ENCODE measurements at regions not wholly inside any gene's neighbourhood (a gene's known extent, or its start where the extent isn't known, plus 50 kb on each side); places are given as distances from the start of the nearest gene placed in this dataset.
"Not testable (repeated sequence)": the region's sequence is repeated elsewhere in the genome, so short reads cannot be mapped to it uniquely, and the experiment has no call there.

DNA sequence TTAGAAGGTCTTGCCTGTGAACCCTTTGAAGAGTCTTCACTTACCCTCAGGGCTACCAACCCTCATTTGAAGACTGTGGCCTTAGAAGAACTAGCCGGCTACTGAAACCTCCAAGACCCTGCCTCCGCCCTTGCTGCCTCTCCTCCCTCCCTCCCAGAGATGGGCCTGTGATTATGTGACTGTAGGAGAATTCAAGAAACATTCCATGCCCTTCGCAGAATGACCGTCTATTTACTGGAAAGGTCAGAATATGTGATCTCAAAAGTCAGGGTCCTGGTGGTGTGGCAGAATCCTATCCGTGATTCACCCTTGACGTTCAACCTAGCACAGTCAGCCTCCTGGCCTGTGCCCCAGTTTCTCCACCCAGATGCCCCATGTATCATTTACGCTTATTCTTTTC, 109.6 kb downstream of the CTNND1 start:
- DNase-seq (ENCODE audit: low read depth in 2 of 2), result no peak

DNA sequence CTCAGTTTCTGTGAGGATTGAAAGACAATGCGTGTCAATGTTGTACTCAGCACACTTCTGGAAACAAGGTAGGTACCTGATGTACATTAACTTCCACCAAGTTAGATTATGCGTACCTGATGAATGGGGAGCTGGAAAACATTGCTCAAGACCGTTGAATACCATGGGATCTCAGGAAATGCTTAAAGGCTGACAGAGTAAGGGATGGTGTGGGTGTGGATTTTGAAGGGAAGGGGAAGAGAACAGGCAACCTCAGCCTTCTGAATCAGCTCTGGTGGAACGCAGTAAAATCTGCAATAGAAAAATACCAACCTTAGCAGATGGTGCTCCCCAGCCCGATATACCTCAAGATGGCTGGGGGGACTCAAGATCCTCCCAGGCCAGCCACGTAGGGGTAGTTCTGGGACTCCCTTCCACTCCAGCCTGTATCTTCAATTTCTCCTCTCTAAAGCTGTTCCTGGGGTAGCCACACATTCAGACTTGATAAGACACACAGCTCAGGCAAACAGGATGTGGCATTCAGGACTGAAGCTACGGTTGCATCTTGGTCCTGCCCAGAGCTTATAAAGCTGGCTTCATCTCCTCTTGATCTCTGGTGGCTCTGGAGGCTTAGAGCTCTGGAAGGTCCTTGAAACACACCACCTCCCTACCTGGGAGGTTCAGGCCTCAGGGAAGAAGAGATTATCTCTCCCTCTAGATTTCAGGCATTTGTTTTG, 111.8 kb downstream of the CTNND1 start:
- no peak for DNase-seq (ENCODE audit: low read depth in 2 of 2)

DNA sequence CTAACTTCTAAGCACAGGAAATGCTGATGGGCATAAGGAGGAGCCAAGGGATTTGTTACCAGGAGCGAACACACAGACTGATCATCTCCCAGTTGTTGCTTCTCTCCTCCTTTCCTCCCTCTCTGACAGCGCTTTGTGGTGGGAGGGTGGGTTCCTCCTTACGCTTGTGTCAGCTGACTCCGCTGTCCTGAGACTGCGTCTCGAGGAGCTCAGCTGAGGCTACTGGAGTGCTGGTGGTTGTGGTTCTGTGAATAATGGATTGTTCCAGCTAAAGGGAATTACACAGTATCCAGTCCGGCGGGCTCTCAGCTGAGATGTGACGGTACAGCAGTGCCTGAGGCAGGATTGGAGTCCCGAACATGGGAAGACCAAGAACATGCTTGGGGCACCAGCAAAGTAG, 113.4 kb downstream of the CTNND1 start:
- DNase-seq (ENCODE audit: low read depth in 2 of 2), result no peak

DNA sequence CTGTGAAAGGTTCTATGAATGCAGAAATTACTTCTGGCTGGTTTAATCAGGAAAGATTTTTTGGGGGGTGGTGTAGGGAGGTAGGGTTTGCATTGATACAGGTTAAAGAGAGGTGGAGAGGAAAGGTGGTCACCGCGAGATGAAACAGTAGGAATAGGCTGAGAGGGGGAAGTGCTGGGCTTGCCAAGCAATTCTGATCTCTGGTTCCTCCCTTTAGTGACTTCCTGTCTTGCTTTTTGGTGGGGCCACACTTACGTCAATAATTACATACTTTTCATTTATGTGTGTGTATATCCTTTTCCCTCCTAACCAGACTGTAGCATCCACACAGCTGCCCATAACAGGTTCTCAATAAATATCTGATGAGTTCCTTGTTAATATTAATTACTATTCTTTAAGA, 120.0 kb downstream of the CTNND1 start:
- no peak for DNase-seq (ENCODE audit: low read depth in 2 of 2)

DNA sequence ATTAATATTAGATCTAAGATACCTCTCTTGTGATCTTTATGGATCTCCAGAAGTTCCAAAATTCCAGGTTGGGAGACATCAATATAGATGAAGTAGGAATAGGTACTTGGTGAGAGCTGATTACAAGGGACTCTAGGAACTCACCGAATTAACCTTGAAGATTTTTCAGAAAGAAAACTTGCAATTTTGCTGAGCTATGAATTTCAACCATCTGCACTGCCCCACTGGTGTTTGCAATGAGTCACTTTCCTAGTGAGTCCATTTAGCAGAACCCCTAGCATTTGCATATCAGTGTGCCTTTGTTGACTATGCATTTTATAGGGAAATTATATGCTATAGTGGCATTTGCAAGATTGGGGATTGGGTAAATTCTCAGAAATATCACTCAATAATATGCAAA, 122.0 kb downstream of the CTNND1 start:
- no peak for DNase-seq (ENCODE audit: low read depth in 2 of 2)

DNA sequence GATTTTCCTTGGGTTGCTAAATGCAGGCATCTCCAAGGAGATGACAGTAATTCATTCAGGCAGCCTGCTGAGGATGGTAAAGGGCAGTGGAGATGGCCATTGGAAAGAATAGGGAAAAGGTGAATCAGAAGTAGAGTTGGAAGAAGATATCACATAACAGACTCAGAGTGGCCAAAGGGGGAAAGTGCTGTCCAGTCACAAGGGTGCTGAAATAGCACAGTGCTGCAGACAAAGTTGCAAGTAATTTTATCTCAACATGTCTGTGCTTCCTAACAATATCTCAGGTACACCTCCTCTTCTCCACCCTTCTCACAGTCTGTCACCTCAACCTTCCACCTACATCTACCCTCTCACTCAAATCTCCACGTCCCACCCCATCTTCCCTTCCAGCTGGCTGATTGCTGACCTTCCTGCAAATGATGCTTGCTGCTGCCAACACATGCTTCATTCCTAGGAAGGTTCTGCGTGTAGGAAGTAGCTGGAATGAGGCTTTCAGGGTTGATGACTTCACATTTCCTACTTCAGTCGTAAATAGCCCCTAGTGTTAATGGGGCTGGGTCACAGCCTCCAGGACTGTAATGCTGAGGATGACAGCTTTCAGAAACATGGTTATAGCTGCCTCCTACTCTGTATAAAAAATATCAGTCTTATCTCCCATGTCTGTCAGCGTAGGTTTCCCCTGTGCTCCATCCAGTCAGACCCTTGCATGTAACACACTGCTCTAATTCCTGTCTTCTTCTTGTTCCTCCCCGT, 123.9 kb downstream of the CTNND1 start:
- no peak for DNase-seq (ENCODE audit: low read depth in 2 of 2)

DNA sequence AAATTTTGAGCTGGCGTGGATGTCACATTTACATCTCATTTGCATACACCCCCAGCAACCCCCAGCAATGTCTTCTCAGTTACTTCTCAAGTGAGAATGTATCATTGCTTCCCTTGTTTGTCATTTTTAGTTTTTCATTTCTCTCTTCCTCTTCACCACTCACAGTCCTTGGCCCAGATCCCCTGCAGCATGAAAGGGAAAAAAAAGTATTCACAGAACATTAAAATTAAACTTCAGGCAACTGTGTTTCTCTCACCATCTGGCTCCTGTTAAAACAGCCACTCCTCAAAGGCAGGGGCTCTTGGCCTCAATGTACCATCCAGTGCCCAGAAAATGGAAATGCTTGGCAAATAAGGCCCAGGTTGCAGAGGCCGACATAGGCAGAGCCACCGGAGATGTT, 126.8 kb downstream of the CTNND1 start:
- no peak for DNase-seq (ENCODE audit: low read depth in 2 of 2)

DNA sequence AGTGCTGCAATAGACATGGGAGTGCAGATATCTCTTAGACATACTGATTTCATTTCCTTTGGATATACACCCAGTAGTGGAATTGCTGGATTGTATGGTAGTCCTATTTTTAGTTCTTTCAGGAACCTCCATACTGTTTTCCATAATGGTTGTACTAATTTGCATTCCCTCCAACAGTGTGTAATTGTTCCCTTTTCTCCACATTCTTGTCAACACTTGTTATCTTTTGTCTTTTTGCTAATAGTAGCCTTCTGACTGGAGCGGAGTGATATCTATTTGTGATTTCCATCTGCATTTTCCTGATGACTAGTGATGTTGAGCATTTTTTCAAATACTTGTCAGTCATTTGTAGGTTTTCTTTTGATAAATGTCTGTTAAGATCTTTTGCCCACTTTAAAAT, 128.9 kb downstream of the CTNND1 start:
- no peak for DNase-seq (ENCODE audit: low read depth in 2 of 2)

DNA sequence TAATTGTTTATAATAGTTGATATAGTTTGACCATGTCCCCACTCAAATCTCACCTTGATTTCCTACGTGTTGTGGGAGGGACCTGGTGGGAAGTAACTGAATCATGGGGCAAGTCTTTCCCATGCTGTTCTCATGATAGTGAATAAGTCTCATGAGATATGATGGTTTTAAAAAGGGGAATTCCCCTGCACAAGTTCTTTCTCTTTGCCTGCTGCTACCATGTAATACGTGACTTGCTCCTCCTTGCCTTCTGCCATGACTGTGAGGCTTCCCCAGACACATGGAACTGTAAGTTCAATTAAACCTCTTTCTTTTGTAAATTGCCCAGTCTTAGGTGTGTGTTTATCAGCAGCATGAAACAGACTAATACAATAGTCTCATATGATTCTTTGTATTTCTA, 130.5 kb upstream of the OR9Q1 start:
- not testable (repeated sequence) for DNase-seq (ENCODE audit: low read depth in 2 of 2)

DNA sequence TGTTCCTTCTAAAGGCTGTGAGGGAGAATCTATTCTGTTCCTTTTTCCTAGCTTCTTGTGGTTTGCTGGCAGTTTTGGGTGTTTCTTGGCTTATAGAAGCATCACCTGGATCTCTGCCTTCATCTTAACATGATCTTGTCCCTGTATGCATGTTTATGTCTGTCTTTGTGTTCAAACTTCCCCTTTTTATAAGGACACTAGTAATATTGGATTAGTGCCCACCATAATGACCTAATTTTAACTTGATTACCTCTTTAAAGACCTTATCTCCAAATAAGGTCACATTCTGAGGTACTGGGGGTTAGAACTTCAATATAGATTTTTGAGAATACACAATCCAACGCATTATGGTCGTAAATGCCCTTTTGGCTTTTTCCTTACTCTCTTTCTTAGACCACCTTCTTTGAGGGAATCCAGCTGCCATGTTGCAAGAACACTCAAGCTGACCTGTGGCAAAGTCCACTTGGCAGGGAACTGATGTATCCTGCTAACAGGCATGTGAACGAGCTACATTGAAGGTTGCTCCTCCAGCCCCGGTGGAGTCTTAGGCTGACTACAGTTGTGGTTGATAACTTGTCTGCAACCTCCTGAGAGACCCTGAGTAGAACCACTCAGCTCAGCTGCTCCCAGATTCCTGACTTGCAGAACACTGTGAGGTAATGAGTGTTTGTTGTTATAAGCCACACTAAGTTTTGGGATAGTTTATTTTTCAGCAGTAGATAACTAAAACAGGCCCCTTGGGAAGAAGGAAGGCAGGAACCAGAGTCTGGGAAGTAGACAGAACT, 127.1 kb upstream of the OR9Q1 start:
- DNase-seq (ENCODE audit: low read depth in 2 of 2), result no peak

DNA sequence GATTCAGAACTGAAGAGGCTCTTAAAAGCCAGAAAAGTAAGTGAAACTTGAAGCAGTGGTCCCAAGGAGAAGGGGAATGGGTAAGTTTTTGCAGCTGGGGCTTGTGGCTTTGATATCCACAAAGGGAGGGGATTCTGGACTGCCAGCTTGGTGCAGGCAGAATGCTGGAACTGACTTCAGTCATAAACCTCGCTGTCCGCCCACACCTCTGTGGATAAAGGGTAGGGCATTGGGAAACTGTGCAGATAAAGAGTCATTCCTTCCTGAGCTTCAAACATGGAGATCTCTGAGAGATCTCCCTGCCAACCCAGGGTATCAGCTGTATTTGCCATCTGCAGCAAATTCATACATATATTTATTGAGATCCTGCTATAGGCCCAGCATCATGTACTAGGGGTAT, 124.3 kb upstream of the OR9Q1 start:
- DNase-seq (ENCODE audit: low read depth in 2 of 2), result no peak

DNA sequence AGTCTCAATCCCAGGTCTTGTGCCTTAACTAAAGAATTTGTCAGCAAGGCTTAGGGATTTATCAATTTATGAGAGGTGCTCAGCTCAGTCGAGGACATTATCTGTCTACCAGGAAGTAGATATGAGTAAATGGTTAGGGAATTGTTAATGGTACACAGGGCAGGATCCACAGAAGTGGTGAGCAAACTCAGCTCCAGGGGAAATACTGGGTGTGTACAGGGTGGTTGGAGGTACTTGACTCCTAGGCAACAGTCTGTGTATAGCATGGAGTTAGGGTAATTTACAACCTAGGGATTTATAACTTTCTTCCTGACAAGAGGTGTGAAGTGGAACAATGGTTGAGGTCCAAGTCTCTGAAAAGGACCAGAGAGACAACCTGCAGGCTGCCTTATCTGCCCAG, 123.4 kb upstream of the OR9Q1 start:
- no peak for DNase-seq (ENCODE audit: low read depth in 2 of 2)

DNA sequence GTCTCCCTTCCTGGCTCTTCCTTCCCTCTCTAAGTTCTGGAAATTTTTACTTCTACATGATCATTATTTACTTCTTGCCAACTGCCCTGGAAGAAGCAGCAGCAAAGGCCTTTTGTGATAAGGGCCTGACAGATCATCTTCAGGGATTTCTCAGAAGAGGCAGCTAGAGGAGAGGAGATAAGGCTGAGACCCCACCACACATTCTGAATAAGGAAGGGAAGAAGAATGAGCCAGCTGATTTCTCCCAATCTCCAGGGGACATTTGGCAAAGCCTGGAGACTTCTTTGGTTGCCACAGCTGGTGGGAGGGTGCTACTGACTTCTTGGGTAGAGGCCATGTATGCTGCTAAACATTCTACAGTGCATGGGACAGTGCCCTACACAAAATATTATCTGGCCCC, 122.4 kb upstream of the OR9Q1 start:
- no peak for DNase-seq (ENCODE audit: low read depth in 2 of 2)

DNA sequence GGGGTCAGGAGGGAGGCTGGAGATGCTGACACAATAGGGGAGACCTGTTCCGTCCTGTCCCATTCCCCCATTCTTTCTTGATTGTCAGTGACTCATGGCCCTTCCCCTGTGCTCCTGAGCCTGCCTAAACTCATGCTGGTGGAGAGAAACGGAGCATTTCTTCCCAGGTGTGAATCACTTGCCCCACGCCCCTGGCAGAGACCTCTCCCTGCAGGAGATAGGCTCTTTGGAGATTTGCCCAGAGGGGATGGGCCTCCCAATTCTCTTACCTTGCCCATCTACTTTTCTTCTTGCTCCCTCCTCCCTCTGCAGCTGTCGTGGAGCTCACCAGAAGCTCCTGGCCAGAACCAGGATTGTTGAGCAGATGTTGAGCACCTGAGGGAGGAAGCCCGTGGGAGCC, 121.9 kb upstream of the OR9Q1 start:
- DNase-seq (ENCODE audit: low read depth in 2 of 2), result no peak

DNA sequence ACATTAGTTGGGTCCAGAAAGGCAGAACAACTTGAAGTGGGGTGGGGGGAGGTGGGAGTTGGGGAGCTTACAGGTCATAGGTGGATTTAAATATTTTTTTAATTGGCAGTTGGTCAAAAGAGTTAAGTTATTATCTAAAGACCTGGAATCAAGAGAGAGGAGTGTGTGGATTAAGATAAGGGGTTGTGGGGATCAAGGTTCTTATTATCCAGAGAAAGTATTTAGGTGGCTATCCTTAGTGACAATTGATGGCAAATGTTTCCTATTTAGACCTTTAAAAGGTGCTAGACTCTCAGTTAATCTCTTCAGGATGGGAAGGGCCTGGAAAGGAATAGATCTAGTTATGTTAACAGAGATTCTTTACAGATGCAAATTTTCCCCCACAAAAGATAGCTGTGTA, 120.7 kb upstream of the OR9Q1 start:
- DNase-seq (ENCODE audit: low read depth in 2 of 2), result no peak

DNA sequence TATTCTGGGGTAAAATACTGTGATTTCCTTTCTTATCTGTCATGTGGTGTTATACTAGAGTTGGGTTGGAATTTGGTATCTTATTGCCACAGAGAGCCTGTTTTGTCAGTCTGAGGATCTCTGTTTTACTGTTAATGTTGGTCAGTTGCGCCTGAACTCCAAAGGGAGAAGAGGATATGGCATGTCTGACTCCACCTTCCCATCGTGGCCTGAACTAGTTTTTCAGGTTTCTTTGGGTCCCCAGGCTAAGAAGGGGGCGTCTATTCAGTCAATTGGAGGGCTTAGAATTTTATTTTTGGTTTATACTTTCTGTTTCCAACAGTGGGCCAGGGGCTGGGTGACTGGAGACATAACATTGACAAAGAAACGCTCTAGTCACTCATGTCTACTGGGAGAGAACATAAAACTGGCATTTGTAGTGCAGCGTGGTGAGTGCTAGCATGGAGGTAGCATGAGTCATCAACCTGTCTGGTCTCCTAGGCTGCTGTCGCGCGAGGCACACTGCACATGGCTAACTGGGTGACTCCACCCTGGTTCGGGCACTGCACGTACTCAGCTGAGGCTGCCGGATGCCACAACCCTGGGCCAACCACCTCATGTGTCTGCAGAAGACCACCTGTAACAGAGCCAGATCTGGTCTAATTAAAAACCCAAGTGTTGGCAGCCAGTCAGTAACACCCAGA, 120.1 kb upstream of the OR9Q1 start:
- DNase-seq (ENCODE audit: low read depth in 2 of 2), result peak in 1 of 2 donors; percentile 8

DNA sequence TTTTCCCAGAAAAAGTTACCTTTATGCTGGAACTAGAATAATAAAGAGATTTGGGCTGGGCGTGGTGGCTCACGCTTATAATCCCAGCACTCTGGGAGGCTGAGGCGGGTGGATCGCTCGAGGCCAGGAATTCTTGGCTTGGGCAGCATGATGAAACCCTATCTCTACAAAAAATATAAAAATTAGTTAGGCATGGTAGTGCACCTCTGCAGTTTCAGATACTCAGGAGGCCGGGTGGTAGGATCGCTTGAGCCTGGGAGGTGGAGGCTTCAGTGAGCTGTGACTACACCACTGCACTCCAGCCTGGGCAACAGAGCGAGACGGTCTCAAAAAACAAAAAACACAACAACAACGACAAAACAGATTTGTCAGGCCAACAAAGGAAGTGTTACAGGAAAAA, 119.3 kb upstream of the OR9Q1 start:
- no peak for DNase-seq (ENCODE audit: low read depth in 2 of 2)

DNA sequence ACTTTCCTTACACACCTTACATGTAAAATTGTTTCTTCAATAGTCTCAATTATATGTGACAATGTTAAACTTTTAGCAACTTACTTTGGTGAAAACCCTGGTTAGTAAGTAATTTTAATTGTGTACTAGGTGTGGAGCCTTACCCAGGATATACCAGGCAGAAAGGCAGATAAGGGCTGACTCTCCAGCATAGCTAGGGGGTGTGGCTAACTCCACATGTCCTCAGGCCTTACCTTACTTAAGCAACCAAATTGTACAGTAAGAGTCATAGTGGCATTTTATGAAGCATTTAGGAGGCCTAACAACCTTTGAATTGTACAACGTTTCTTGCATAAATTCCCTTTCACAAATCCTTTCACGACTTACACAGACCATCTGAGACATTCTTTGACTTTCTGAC, 118.2 kb upstream of the OR9Q1 start:
- DNase-seq (ENCODE audit: low read depth in 2 of 2), result no peak

DNA sequence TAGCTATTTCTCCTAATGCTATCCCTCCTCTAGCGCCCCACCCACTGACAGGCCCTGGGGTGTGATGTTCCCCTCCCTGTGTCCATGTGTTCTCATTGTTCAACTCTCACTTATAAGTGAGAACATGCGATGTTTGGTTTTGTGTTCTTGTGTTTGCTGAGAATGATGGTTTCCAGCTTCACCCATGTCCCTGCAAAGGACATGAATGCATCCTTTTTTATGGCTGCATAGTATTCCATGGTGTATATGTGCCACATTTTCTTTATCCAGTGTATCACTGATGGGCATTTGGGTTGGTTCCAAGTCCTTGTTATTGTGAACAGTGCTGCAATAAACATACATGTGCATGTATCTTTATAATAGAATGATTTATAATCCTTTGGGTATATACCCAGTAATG, 115.3 kb upstream of the OR9Q1 start:
- not testable (repeated sequence) for DNase-seq (ENCODE audit: low read depth in 2 of 2)

DNA sequence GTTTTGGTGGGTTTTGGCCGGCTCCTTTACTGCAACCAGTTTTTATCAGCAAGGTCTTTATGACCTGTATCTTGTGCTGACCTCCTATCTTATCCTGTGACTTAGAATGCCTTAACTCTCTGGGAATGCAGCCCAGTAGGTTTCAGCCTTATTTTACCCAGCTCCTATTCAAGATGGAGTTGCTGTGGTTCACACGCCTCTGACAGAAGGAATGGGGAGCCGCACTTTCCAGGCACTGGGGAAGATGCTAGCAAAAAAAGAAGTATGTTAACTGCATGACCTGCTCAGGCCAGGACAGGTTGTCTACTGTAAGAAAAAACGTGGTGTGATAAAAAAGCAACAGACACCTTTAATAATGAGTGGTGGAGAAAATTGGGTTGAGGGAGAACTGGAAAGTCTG, 112.2 kb upstream of the OR9Q1 start:
- DNase-seq (ENCODE audit: low read depth in 2 of 2), result not testable (repeated sequence)

DNA sequence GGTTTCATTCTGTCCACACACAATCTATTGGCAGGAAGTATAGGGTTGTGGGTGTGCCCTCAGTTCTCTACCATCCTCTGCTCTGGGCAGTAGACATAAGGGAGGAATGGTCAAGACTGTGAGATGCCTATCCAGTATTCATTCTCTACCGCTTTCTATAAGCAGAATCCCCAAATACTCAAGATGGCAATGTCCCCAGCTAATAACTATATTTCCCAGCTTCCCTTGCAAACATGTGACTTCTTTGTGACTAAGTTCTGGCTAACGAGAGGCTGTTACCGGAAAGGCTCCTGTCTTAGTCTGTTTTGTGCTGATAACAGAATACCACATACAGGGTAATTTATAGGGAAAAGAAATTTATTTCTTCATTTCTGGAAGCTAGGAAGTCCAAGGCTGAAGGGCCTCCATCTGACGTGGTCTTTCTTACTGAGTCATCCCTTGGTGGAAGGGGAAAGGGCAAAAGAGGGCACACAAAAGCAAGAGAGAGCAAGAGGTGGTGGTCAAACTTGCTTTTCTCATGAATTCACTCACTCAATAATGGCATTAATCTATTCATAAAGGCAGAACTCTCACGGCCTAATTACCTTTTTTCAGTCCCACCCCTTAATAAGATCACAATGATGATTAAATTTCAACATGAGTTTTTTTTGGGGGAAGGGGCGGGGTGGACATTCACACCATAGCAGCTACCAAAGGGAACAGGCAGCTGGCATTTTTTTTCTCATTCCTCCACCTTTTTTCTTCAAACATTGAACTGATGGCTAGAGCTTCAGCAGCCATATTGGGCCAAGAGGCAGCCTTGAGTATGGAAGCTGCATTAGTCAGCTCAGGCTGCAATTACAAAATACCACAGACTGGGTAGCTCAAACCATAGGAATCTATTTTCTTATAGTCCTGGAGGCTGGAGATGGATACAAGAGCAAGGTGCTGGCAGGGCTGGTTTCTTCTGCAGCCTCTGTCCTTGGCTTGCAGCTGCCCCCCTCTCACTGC, 109.7 kb upstream of the OR9Q1 start:
- no peak for DNase-seq (ENCODE audit: low read depth in 2 of 2)
